ENCODE measurements at regions not wholly inside any gene's neighbourhood (a gene's known extent, or its start where the extent isn't known, plus 50 kb on each side); places are given as distances from the start of the nearest gene placed in this dataset.

DNA sequence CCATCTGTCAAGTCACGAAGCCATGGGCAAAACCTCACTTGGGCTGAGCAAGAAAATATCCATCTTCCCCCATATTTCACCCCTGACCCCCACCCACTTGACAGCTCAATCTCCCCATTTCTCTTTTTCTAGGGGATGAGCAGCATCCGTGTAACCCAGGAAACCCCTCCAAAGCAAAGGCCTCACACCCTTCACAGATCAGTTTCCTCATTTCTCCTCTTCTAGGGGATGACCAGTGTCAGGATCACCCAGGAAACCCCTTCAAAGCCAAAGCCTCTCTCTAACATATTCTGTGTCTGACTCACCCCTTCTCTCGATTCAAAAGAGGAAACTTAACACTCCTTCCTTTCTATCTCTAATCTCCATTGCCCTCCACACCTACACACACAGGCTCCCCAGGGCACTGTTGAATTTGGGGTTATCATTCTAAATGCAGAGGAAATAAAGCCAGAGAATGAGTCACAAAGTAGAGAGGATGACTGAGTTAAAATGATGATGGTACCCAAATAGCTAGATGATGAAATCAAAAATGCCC lies 439.7 kb downstream of the BUD13 start:
- TF ChIP-seq, protein P1, sequence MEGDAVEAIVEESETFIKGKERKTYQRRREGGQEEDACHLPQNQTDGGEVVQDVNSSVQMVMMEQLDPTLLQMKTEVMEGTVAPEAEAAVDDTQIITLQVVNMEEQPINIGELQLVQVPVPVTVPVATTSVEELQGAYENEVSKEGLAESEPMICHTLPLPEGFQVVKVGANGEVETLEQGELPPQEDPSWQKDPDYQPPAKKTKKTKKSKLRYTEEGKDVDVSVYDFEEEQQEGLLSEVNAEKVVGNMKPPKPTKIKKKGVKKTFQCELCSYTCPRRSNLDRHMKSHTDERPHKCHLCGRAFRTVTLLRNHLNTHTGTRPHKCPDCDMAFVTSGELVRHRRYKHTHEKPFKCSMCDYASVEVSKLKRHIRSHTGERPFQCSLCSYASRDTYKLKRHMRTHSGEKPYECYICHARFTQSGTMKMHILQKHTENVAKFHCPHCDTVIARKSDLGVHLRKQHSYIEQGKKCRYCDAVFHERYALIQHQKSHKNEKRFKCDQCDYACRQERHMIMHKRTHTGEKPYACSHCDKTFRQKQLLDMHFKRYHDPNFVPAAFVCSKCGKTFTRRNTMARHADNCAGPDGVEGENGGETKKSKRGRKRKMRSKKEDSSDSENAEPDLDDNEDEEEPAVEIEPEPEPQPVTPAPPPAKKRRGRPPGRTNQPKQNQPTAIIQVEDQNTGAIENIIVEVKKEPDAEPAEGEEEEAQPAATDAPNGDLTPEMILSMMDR (IDR thresholded peaks at IDR 0.05; ENCODE audit: low read depth, low read length, missing control alignments): no peak
- DNase-seq (ENCODE audit: extremely low read depth, low read depth): no peak
- no peak overlapping the region for H3K4me3 ChIP-seq (replicated peaks; ENCODE audit: low read depth, low read length)

DNA sequence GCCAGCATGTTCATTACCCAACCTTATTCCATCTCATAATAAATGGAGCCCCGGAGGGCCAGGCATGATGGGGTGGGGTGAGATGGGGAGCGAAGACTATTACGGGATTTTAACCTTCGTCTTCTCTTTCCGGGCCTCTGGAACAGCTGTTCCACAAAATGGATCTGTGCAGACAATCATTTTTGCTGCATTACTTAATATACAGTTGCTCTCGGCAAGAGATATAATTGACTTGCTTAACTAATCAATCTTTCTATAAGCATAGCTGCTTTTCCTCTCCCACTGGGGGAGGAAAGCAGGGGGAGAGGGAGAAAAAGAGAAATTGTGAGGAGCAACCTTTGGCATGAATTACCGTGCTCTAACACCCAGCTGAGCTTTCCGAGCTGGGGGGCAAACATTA lies 440.4 kb downstream of the BUD13 start:
- TF ChIP-seq, protein P1 (IDR thresholded peaks at IDR 0.05; ENCODE audit: low read depth, low read length, missing control alignments): no peak
- H3K4me3 ChIP-seq (replicated peaks; ENCODE audit: low read depth, low read length): no peak overlapping the region
- no peak for DNase-seq (ENCODE audit: extremely low read depth, low read depth)

DNA sequence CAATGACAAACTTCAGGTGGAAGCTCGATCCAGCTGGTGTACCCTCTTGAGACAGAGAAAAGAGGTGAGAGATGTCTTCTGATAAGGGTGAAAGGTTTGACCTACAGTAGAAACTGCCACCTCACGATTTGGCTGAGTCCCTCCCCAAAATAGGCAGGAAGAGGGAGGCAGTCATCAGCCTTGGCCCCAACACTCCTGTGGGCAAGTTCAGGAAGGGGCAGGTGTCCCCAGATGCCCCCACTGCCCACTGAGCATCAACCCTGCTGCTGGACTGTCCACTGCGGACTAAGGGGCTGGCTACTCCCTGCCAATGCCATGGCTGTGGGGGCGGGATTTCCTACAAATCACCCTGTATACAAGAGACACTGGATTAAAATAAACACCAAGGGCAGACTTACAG lies 441.4 kb downstream of the BUD13 start:
- DNase-seq (ENCODE audit: extremely low read depth, low read depth): no peak
- H3K4me3 ChIP-seq (replicated peaks; ENCODE audit: low read depth, low read length): no peak overlapping the region
- TF ChIP-seq, protein P1 (IDR thresholded peaks at IDR 0.05; ENCODE audit: low read depth, low read length, missing control alignments): no peak

DNA sequence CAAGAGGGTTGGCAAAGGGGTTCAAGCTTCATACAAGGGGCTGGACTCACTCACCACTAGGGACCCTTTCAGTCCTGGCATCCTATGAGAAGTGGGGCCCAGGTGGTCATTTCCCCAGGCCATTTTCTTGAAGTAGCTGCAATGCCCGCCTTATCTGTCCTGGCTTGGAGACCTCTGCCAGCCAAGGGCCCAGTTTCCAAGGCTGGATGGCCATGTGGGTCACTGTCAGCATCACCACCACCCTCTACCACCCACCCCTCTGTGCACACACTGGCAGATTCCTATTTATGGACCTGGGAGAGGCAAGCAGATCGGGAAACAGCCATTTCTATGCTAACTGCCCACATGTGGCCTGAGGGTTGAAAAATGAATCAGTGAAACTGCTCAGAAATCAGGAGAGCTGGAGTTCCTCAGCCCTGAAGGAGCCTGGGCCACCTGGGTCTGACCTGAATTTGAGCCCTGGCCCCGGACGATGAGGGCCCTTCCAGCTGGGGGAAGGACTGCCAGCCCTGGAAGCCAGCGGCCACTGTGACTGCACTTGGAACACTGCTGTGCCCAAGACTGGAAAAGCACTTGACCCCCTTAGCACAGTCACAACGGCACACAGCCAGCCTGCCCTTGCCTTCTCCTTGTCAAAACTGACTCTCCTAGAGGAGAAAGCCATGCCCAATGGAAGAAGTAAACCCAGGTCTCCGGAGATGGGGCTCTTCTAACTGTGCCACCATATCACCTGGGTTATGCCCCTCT lies 442.2 kb downstream of the BUD13 start:
- no peak for DNase-seq (ENCODE audit: extremely low read depth, low read depth)
- TF ChIP-seq, protein P1 (IDR thresholded peaks at IDR 0.05; ENCODE audit: low read depth, low read length, missing control alignments): no peak
- H3K4me3 ChIP-seq (replicated peaks; ENCODE audit: low read depth, low read length): no peak overlapping the region

DNA sequence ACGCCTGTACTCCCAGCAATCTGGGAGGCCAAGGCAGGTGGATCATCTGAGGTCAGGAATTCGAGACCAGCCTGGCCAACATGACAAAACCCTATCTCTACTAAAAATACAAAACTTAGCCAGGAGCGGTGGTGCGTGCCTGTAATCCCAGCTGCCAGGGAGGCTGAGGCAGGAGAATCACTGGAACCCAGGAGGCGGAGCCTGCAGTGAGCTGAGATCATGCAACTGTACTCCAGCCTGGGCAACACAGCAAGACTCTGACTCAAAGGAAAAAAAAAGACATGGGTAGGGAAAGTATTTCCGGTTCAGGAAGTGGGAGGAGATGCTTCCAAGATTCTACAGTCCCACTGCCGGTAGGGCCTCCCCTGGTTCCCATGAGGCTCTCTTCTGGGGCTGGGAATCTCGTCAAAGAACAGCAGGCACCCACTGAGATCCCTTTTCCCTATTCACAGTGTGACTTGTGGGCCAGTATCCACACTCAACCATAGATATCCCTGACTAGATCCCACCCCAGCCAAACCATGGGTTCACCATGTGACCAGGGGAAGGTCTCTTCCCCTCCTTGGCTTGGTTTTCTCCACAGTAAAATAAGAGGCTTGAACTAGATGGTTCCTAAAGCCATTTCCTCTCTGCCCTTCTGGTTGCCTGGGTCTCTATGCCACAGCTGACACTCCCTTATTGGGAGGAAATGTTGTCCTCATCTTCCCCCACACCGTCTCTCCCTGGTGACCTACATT lies 443.3 kb downstream of the BUD13 start:
- DNase-seq (ENCODE audit: extremely low read depth, low read depth): no peak
- H3K4me3 ChIP-seq (replicated peaks; ENCODE audit: low read depth, low read length): no peak overlapping the region
- TF ChIP-seq, protein P1 (IDR thresholded peaks at IDR 0.05; ENCODE audit: low read depth, low read length, missing control alignments): no peak

DNA sequence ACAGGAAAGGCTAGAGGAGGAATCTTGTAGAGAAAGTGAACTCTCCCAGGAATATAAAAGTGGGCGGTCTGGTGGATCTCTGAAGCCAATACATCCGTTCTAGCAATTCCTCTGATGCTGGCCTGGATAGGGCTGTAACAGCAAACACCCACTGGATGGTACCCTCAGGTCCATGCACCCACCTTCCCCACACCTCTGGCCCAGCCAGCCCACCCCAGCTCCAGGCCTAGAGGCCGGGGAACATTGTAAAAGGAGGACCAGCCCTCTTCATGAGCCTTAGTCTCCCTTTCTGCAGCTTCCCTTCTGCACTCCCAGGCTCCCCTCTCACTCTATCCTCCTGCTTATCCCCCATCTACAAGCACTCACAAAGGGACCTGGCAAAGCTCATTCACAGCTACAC lies 443.9 kb downstream of the BUD13 start:
- no peak overlapping the region for H3K4me3 ChIP-seq (replicated peaks; ENCODE audit: low read depth, low read length)
- TF ChIP-seq, protein P1 (IDR thresholded peaks at IDR 0.05; ENCODE audit: low read depth, low read length, missing control alignments): no peak
- DNase-seq (ENCODE audit: extremely low read depth, low read depth): no peak
